ENCODE measurements at regions not wholly inside any gene's neighbourhood (a gene's known extent, or its start where the extent isn't known, plus 50 kb on each side); places are given as distances from the start of the nearest gene placed in this dataset.
"Not testable (repeated sequence)": the region's sequence is repeated elsewhere in the genome, so short reads cannot be mapped to it uniquely, and the experiment has no call there.

GRCh38 chr13:53281677-53282076 lies 253.1 kb downstream of the OLFM4 start:
- no peaks in the 10 kb centered on the region for H3K4me1 Mint-ChIP-seq

GRCh38 chr13:53285896-53286430 lies 257.4 kb downstream of the OLFM4 start:
- DNase-seq (no peak), ATAC-seq (no peak)
- no peaks in the 10 kb centered on the region for H3K9me3 ChIP-seq (ENCODE audit: control insufficient read depth, low read length, poor library complexity, severe bottlenecking)
- Mint-ChIP-seq H3K4me3 (no peak overlapping the region), H3K27me3 (no peaks in the 10 kb centered on the region), H3K4me1 (no peaks in the 10 kb centered on the region), H3K36me3 (ENCODE audit: low read depth) (no peaks in the 10 kb centered on the region), H3K27ac (no peak overlapping the region)

More at GRCh38 chr13:53281677-53282076, 253.1 kb downstream of the OLFM4 start:
- Mint-ChIP-seq H3K4me3 (no peak overlapping the region), H3K36me3 (ENCODE audit: low read depth) (no peaks in the 10 kb centered on the region), H3K27me3 (no peaks in the 10 kb centered on the region), H3K27ac (no peak overlapping the region)
- H3K9me3 ChIP-seq (ENCODE audit: control insufficient read depth, low read length, poor library complexity, severe bottlenecking): no peaks in the 10 kb centered on the region
- DNase-seq (no peak), ATAC-seq (no peak)

GRCh38 chr13:53298396-53298795 lies 269.8 kb downstream of the OLFM4 start:
- DNase-seq: no peak
- no peak overlapping the region for H3K27ac Mint-ChIP-seq
- no peaks in the 10 kb centered on the region for H3K9me3 ChIP-seq (ENCODE audit: control insufficient read depth, low read length, poor library complexity, severe bottlenecking)
- H3K36me3 Mint-ChIP-seq (ENCODE audit: low read depth): no peaks in the 10 kb centered on the region
- no peaks in the 10 kb centered on the region for H3K4me1 Mint-ChIP-seq
- H3K4me3 Mint-ChIP-seq: no peak overlapping the region
- no peak for ATAC-seq
- H3K27me3 Mint-ChIP-seq: no peaks in the 10 kb centered on the region

GRCh38 chr13:53301449-53301848 lies 272.8 kb downstream of the OLFM4 start:
- Mint-ChIP-seq H3K36me3 (ENCODE audit: low read depth) (no peaks in the 10 kb centered on the region), H3K4me1 (no peaks in the 10 kb centered on the region), H3K27ac (no peak overlapping the region), H3K27me3 (no peaks in the 10 kb centered on the region), H3K4me3 (no peak overlapping the region)
- DNase-seq: no peak
- no peaks in the 10 kb centered on the region for H3K9me3 ChIP-seq (ENCODE audit: control insufficient read depth, low read length, poor library complexity, severe bottlenecking)
- ATAC-seq: no peak

GRCh38 chr13:53305419-53305818 lies 276.8 kb downstream of the OLFM4 start:
- not testable (repeated sequence) for ATAC-seq

GRCh38 chr13:53310786-53311185 lies 282.2 kb downstream of the OLFM4 start:
- H3K9me3 ChIP-seq (ENCODE audit: control insufficient read depth, low read length, poor library complexity, severe bottlenecking): no peaks in the 10 kb centered on the region
- no peak overlapping the region for H3K4me3 Mint-ChIP-seq
- no peaks in the 10 kb centered on the region for H3K27me3 Mint-ChIP-seq
- no peak overlapping the region for H3K27ac Mint-ChIP-seq
- H3K4me1 Mint-ChIP-seq: no peaks in the 10 kb centered on the region
- H3K36me3 Mint-ChIP-seq (ENCODE audit: low read depth): no peaks in the 10 kb centered on the region
- DNase-seq (no peak), ATAC-seq (no peak)

More at GRCh38 chr13:53305419-53305818, 276.8 kb downstream of the OLFM4 start:
- H3K4me1 Mint-ChIP-seq; H3K4me3 Mint-ChIP-seq; H3K27me3 Mint-ChIP-seq; H3K9me3 ChIP-seq (ENCODE audit: control insufficient read depth, low read length, poor library complexity, severe bottlenecking); H3K27ac Mint-ChIP-seq; DNase-seq; H3K36me3 Mint-ChIP-seq (ENCODE audit: low read depth): not testable (repeated sequence)

- Mint-ChIP-seq H3K27ac (no peak overlapping the region), H3K4me1 (no peaks in the 10 kb centered on the region), H3K4me3 (no peak overlapping the region), H3K36me3 (ENCODE audit: low read depth) (no peaks in the 10 kb centered on the region), H3K27me3 (no peaks in the 10 kb centered on the region)
- DNase-seq (no peak), ATAC-seq (no peak)
- no peaks in the 10 kb centered on the region for H3K9me3 ChIP-seq (ENCODE audit: control insufficient read depth, low read length, poor library complexity, severe bottlenecking)
Observed at GRCh38 chr13:53311561-53311960, 282.9 kb downstream of the OLFM4 start.

GRCh38 chr13:53321296-53321801 lies 292.7 kb downstream of the OLFM4 start:
- no peaks in the 10 kb centered on the region for H3K27me3 Mint-ChIP-seq
- H3K4me1 Mint-ChIP-seq: no peaks in the 10 kb centered on the region
- no peaks in the 10 kb centered on the region for H3K9me3 ChIP-seq (ENCODE audit: control insufficient read depth, low read length, poor library complexity, severe bottlenecking)
- no peak overlapping the region for H3K4me3 Mint-ChIP-seq
- DNase-seq: no peak
- H3K36me3 Mint-ChIP-seq (ENCODE audit: low read depth): no peaks in the 10 kb centered on the region
- no peak overlapping the region for H3K27ac Mint-ChIP-seq
- ATAC-seq: no peak

- H3K36me3 Mint-ChIP-seq (ENCODE audit: low read depth): no peaks in the 10 kb centered on the region
- no peaks in the 10 kb centered on the region for H3K4me1 Mint-ChIP-seq
- no peak for ATAC-seq
- DNase-seq: no peak
- no peak overlapping the region for H3K4me3 Mint-ChIP-seq
- H3K27me3 Mint-ChIP-seq: no peaks in the 10 kb centered on the region
- no peak overlapping the region for H3K27ac Mint-ChIP-seq
- no peaks in the 10 kb centered on the region for H3K9me3 ChIP-seq (ENCODE audit: control insufficient read depth, low read length, poor library complexity, severe bottlenecking)
Observed at GRCh38 chr13:53324656-53325055, 296.0 kb downstream of the OLFM4 start.

- no peak overlapping the region for H3K4me3 Mint-ChIP-seq
- no peaks in the 10 kb centered on the region for H3K9me3 ChIP-seq (ENCODE audit: control insufficient read depth, low read length, poor library complexity, severe bottlenecking)
- no peak for DNase-seq
- H3K27me3 Mint-ChIP-seq: no peaks in the 10 kb centered on the region
- no peak for ATAC-seq
- H3K4me1 Mint-ChIP-seq: no peaks in the 10 kb centered on the region
- no peak overlapping the region for H3K27ac Mint-ChIP-seq
- no peaks in the 10 kb centered on the region for H3K36me3 Mint-ChIP-seq (ENCODE audit: low read depth)
Observed at GRCh38 chr13:53326716-53327115, 298.1 kb downstream of the OLFM4 start.

- no peak overlapping the region for H3K4me3 Mint-ChIP-seq
- DNase-seq (no peak), ATAC-seq (no peak)
- no peaks in the 10 kb centered on the region for H3K4me1 Mint-ChIP-seq
- H3K9me3 ChIP-seq (ENCODE audit: control insufficient read depth, low read length, poor library complexity, severe bottlenecking): no peaks in the 10 kb centered on the region
- H3K27ac Mint-ChIP-seq: no peak overlapping the region
- no peaks in the 10 kb centered on the region for H3K27me3 Mint-ChIP-seq
- no peaks in the 10 kb centered on the region for H3K36me3 Mint-ChIP-seq (ENCODE audit: low read depth)
Observed at GRCh38 chr13:53327680-53328315, 299.2 kb downstream of the OLFM4 start.

- ATAC-seq: no peak
- no peaks in the 10 kb centered on the region for H3K9me3 ChIP-seq (ENCODE audit: control insufficient read depth, low read length, poor library complexity, severe bottlenecking)
- Mint-ChIP-seq H3K4me1 (no peaks in the 10 kb centered on the region), H3K4me3 (no peak overlapping the region), H3K36me3 (ENCODE audit: low read depth) (no peaks in the 10 kb centered on the region), H3K27me3 (no peaks in the 10 kb centered on the region), H3K27ac (no peak overlapping the region)
- no peak for DNase-seq
Observed at GRCh38 chr13:53336441-53337160, 308.0 kb downstream of the OLFM4 start.

GRCh38 chr13:53338760-53339159 lies 310.1 kb downstream of the OLFM4 start:
- H3K36me3 Mint-ChIP-seq (ENCODE audit: low read depth): no peaks in the 10 kb centered on the region
- no peak for ATAC-seq
- H3K27me3 Mint-ChIP-seq: no peaks in the 10 kb centered on the region
- DNase-seq: no peak
- H3K9me3 ChIP-seq (ENCODE audit: control insufficient read depth, low read length, poor library complexity, severe bottlenecking): no peaks in the 10 kb centered on the region
- no peaks in the 10 kb centered on the region for H3K4me1 Mint-ChIP-seq
- H3K4me3 Mint-ChIP-seq: no peak overlapping the region
- no peak overlapping the region for H3K27ac Mint-ChIP-seq

Data from T-helper 17 cell (primary cell).